ENCODE measurements at regions not wholly inside any gene's neighbourhood (a gene's known extent, or its start where the extent isn't known, plus 50 kb on each side); places are given as distances from the start of the nearest gene placed in this dataset.

GRCh38 chr17:34114174-34114573, 140.9 kb upstream of the CCL2 start:
- DNase-seq, result no peak

GRCh38 chr17:34116306-34116705, 138.8 kb upstream of the CCL2 start:
- DNase-seq, result no peak

GRCh38 chr17:34117332-34117731, 137.8 kb upstream of the CCL2 start:
- no peak for DNase-seq

GRCh38 chr17:34117811-34118210, 137.3 kb upstream of the CCL2 start:
- DNase-seq, result no peak

GRCh38 chr17:34118564-34118963, 136.5 kb upstream of the CCL2 start:
- DNase-seq, result no peak

GRCh38 chr17:34121311-34121710, 133.8 kb upstream of the CCL2 start:
- DNase-seq, result no peak

GRCh38 chr17:34122515-34122914, 132.6 kb upstream of the CCL2 start:
- DNase-seq, result no peak

- DNase-seq, result no peak
These were observed 130.1 kb upstream of the CCL2 start for GRCh38 chr17:34125010-34125409.

- no peak for DNase-seq
These were observed 129.2 kb upstream of the CCL2 start for GRCh38 chr17:34125921-34126320.

- DNase-seq, result no peak
These were observed 128.6 kb upstream of the CCL2 start for GRCh38 chr17:34126496-34126895.

GRCh38 chr17:34126965-34127364, 128.1 kb upstream of the CCL2 start:
- DNase-seq, result no peak

- no peak for DNase-seq
These were observed 124.5 kb upstream of the CCL2 start for GRCh38 chr17:34130544-34130943.

GRCh38 chr17:34131386-34131785, 123.7 kb upstream of the CCL2 start:
- no peak for DNase-seq

- no peak for DNase-seq
These were observed 121.7 kb upstream of the CCL2 start for GRCh38 chr17:34133350-34133749.

- no peak for DNase-seq
These were observed 119.2 kb upstream of the CCL2 start for GRCh38 chr17:34135841-34136240.

GRCh38 chr17:34140006-34140405, 115.1 kb upstream of the CCL2 start:
- DNase-seq, result no peak

- DNase-seq, result no peak
These were observed 113.5 kb upstream of the CCL2 start for GRCh38 chr17:34141590-34141989.

- no peak for DNase-seq
These were observed 111.7 kb upstream of the CCL2 start for GRCh38 chr17:34143430-34143829.

- DNase-seq, result peak; percentile 13
These were observed 108.5 kb upstream of the CCL2 start for GRCh38 chr17:34146440-34147043.

- DNase-seq, result no peak
These were observed 104.0 kb upstream of the CCL2 start for GRCh38 chr17:34151102-34151501.

- DNase-seq, result no peak
These were observed 101.1 kb upstream of the CCL2 start for GRCh38 chr17:34153991-34154390.

GRCh38 chr17:34154961-34155730, 99.9 kb upstream of the CCL2 start:
- DNase-seq, result no peak

- DNase-seq, result no peak
These were observed 99.1 kb upstream of the CCL2 start for GRCh38 chr17:34155947-34156346.

- DNase-seq, result no peak
These were observed 98.7 kb upstream of the CCL2 start for GRCh38 chr17:34156401-34156740.
